ENCODE measurements at regions not wholly inside any gene's neighbourhood (a gene's known extent, or its start where the extent isn't known, plus 50 kb on each side); places are given as distances from the start of the nearest gene placed in this dataset.
A peak's percentile ranks its signal among the peaks of the same experiment; 100 is the strongest.
"Not testable (repeated sequence)": the region's sequence is repeated elsewhere in the genome, so short reads cannot be mapped to it uniquely, and the experiment has no call there.

- DNase-seq, result not testable (repeated sequence)
Observed at GRCh38 chr15:75792236-75792635, 51.0 kb upstream of the UBE2Q2 start.

- no peak for DNase-seq
Observed at GRCh38 chr15:75791337-75791713, 51.9 kb upstream of the UBE2Q2 start.

- no peak for DNase-seq
Observed at GRCh38 chr15:75790631-75791336, 52.5 kb upstream of the UBE2Q2 start.

- DNase-seq, result no peak
Observed at GRCh38 chr15:75786575-75786947, 56.7 kb upstream of the UBE2Q2 start.

GRCh38 chr15:75785771-75786574, 57.3 kb upstream of the UBE2Q2 start:
- DNase-seq, result peak; percentile 75

GRCh38 chr15:75784511-75785480, 58.5 kb upstream of the UBE2Q2 start:
- not testable (repeated sequence) for DNase-seq

GRCh38 chr15:75783566-75783965, 59.7 kb upstream of the UBE2Q2 start:
- DNase-seq, result not testable (repeated sequence)

GRCh38 chr15:75782926-75783325, 60.3 kb upstream of the UBE2Q2 start:
- no peak for DNase-seq

- DNase-seq, result not testable (repeated sequence)
Observed at GRCh38 chr15:75780995-75781394, 62.3 kb upstream of the UBE2Q2 start.

- no peak for DNase-seq
Observed at GRCh38 chr15:75779504-75779903, 63.7 kb upstream of the UBE2Q2 start.

- not testable (repeated sequence) for DNase-seq
Observed at GRCh38 chr15:75776871-75777610, 64.4 kb upstream of the CSPG4 start.

- DNase-seq, result no peak
Observed at GRCh38 chr15:75776065-75776423, 63.4 kb upstream of the CSPG4 start.

GRCh38 chr15:75775296-75776064, 62.8 kb upstream of the CSPG4 start:
- no peak for DNase-seq

- DNase-seq, result not testable (repeated sequence)
Observed at GRCh38 chr15:75773974-75774373, 61.3 kb upstream of the CSPG4 start.

GRCh38 chr15:75771054-75771453, 58.4 kb upstream of the CSPG4 start:
- DNase-seq, result not testable (repeated sequence)

GRCh38 chr15:75770131-75770530, 57.5 kb upstream of the CSPG4 start:
- no peak for DNase-seq

GRCh38 chr15:75768526-75768925, 55.9 kb upstream of the CSPG4 start:
- not testable (repeated sequence) for DNase-seq

GRCh38 chr15:75765551-75766305, 53.1 kb upstream of the CSPG4 start:
- not testable (repeated sequence) for DNase-seq

- DNase-seq, result not testable (repeated sequence)
Observed at GRCh38 chr15:75764845-75765550, 52.4 kb upstream of the CSPG4 start.
